SH-SY5Y (cell line): ENCODE measurements at regions not wholly inside any gene's neighbourhood (a gene's known extent, or its start where the extent isn't known, plus 50 kb on each side); places are given as distances from the start of the nearest gene placed in this dataset.

Experiments
- GATA2 ChIP-seq: IDR thresholded peaks from 2 replicates; pipeline ENCODE4 v1.6.1; 2011; ENCODE audit warnings: mild to moderate bottlenecking, low read depth, low read length
- GATA3 ChIP-seq: IDR thresholded peaks from 2 replicates; pipeline ENCODE4 v1.6.1; 2011; ENCODE audit warnings: low read depth, mild to moderate bottlenecking, low read length, moderate library complexity

- TF ChIP-seq GATA2 (no peak), GATA3 (no peak)
Observed at GRCh38 chr2:57758686-57759085, 287.9 kb upstream of the VRK2 start.
